ENCODE measurements at regions not wholly inside any gene's neighbourhood (a gene's known extent, or its start where the extent isn't known, plus 50 kb on each side); places are given as distances from the start of the nearest gene placed in this dataset.

- TF ChIP-seq CTCF (IDR thresholded peaks at IDR 0.05; ENCODE audit: extremely low read depth, missing control alignments): no peak
- no peak for DNase-seq (ENCODE audit: low spot score)
Measured at GRCh38 chr10:4202938-4203337, 417.9 kb upstream of the KLF6 start.

- DNase-seq (ENCODE audit: low spot score): no peak
- TF ChIP-seq CTCF (IDR thresholded peaks at IDR 0.05; ENCODE audit: extremely low read depth, missing control alignments): no peak
Measured at GRCh38 chr10:4201866-4202825, 417.1 kb upstream of the KLF6 start.

GRCh38 chr10:4199196-4199595 is 414.2 kb upstream of the KLF6 start:
- DNase-seq (ENCODE audit: low spot score): no peak
- no peak for TF ChIP-seq CTCF (IDR thresholded peaks at IDR 0.05; ENCODE audit: extremely low read depth, missing control alignments)

GRCh38 chr10:4198216-4198615 is 413.2 kb upstream of the KLF6 start:
- DNase-seq (ENCODE audit: low spot score): no peak
- TF ChIP-seq CTCF (IDR thresholded peaks at IDR 0.05; ENCODE audit: extremely low read depth, missing control alignments): no peak

GRCh38 chr10:4197676-4198075 is 412.7 kb upstream of the KLF6 start:
- DNase-seq (ENCODE audit: low spot score): no peak
- TF ChIP-seq CTCF (IDR thresholded peaks at IDR 0.05; ENCODE audit: extremely low read depth, missing control alignments): no peak

GRCh38 chr10:4196771-4197390 is 411.9 kb upstream of the KLF6 start:
- no peak for TF ChIP-seq CTCF (IDR thresholded peaks at IDR 0.05; ENCODE audit: extremely low read depth, missing control alignments)
- DNase-seq (ENCODE audit: low spot score): no peak

- DNase-seq (ENCODE audit: low spot score): no peak
- TF ChIP-seq CTCF (IDR thresholded peaks at IDR 0.05; ENCODE audit: extremely low read depth, missing control alignments): no peak
Measured at GRCh38 chr10:4196183-4196582, 411.2 kb upstream of the KLF6 start.

All from GM20000 (cell line).